HG03045 (cell line): ENCODE measurements at regions not wholly inside any gene's neighbourhood (a gene's known extent, or its start where the extent isn't known, plus 50 kb on each side); places are given as distances from the start of the nearest gene placed in this dataset.
"Not testable (repeated sequence)": the region's sequence is repeated elsewhere in the genome, so short reads cannot be mapped to it uniquely, and the experiment has no call there.

Experiments used
- ATAC-seq: cut with Tn5 transposase; IDR thresholded peaks from one replicate; pipeline ENCODE4 v1.9.1; 2021; ENCODE audit warnings: mild to moderate bottlenecking, moderate library complexity; ENCODE audit not compliant: unreplicated experiment

DNA sequence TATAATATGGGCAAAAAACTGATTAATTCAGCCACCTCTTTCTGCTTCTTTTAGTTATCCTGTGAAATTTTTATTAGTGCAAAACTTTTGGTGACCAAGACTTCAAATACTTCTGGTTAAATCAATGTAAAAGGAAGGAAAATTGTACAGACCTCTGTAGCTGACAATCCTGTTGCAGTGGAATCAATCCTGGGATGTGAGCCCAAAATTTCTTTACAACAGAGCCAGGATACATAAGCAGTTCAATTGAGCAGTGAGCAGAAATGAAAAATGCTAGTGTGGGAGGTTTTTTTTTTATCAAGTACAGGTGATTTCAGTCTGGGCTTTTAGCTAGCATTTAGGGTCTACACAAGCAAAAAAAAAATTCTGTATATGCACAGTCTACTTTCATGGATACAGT, 398.0 kb downstream of the OTOL1 start:
- no peak for ATAC-seq

DNA sequence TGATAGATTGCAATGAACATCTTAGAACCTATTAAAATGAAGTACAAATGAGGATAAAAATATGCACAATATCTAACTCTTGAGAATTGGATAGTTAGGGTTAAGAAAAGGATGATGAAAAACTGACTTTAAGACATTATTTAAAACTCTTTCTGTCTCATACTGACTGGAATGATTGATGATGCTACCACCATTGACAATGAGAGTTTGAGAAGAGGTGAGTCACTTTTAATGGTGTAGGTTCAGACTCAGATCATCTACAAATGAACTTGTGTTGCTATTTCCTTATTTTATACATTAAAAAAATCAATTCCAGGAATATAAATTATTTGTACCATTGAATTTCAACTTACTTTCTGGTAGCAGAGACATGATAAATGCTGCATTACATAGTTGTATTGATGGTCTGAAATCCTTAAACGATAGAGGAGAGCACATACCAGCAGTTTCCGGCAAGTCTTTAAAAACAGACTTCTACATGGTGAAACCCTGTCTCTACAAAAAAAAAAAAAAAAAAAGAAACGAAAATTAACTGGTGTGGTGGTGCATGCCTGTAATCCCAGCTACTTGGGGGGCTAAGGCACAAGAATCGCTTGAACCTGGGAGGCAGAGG, 409.0 kb downstream of the OTOL1 start:
- ATAC-seq: no peak

DNA sequence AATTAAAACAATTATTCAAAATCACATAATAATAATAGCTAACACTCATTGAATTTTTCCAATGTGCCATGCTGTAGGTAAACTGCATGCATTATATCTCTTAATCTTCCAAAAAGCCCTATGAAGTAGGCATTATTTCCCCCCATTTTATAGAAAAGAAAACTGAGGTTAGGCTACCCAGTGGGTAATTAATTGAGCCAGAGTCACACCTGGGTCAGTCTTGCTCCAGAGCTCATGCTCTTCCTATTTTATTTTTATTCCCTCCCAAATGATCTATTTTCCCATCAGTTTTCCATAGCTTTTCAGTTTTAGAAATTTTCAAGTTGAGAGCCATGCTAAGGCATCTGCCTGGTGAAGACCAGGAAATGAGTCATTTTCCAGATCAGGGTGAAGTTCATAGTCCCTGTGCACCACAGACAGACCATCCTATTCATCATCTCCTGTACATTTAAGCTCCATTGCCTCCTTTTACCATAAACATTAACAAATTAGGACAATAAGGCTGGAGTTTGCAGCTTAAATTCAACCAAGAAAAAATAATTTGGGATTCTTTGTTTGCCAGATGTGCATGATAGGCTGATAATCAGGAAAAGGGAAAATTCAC, 417.3 kb downstream of the OTOL1 start:
- ATAC-seq: no peak

DNA sequence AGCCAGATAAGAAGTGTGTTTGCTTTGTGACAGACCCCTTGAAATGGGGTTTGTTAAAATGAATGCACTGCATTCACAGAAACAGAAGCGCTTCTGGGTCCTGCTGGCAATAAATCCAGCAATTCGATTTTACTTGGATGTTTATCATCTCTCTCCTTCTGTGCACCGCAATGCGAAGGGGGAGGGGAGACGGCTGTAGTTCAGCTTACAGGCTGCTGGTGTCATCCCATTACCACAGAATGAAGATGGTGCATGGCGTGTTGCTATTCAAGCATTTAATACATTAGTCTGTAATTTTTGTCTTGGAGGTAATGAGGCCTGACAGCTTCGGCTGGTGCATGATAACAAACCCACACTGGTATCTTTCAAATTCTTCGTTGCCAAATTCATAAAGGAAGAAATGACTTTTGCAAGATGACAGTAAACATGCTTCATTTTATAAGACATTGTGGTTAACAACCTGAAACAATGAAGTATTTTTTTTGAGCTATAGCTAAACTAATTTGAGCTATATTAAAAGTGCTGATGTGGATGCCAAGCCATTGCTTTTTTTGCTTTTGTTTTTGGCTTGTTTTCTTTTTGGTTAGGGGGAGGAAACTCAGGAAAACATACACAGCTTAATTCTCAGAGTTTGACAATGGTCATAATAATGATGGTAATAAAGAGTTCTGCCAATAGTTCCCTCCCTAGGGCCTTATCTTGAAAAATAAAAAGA, 418.3 kb downstream of the OTOL1 start:
- no peak for ATAC-seq

DNA sequence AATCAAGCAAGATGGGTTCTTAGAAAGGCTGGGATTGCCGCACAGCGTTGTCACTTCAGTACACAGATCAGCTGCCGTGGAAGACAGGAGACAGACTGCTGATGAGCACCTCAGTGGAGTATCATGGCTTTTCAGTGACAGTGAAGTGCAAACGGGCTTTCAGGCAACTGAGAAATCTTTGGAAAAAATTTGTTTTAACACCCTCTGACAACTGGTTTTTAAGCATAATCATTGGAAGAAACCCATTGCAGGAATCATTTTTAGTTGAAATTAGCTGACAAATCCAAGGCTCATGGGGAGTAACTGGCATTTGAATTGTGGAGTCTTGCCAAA, 418.8 kb downstream of the OTOL1 start:
- ATAC-seq: no peak

DNA sequence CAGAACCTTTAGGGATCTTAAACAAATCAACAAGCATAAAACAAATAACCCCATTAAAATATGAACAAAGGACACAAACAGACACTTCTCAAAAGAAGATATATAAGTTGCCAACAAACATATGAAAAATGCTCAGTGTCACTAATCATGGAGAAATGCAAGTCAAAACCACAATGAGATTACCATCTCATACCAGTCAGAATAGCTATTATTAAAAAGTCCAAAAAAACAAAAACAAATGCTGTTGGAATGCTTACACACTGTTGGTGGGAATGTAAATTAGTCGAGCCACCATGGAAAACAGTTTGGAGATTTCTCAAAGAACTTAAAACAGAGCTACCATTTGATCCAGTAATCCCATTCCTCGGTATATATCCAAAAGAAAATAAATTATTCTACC, 423.6 kb downstream of the OTOL1 start:
- ATAC-seq: no peak

DNA sequence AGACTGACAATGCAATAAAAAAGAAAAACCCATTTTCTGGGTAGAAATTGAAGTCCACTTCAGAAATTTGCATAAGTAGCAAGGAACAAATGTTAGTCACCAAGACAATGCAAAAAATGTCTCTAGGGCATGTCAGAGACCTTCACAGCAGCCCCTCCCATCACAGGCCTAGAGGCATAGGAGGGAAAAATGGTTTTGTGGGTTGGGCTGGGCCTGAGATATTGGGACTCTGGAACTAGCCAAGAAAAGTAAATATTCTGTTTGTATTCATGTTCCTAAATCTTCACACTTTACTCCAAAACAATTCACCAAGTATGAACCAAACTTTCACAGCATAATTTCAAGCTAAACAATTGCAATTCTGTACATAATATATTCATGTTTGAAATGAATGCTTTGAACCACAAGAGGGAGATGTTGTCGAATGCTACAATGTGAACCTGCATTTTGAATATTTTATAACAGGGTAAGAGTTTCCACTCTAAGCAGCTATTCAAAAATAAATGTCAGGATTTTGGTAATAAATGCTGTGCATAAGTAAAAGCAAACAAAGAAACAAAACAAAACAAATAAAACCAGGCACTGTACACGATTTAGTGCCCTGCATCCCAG, 429.2 kb downstream of the OTOL1 start:
- no peak for ATAC-seq

DNA sequence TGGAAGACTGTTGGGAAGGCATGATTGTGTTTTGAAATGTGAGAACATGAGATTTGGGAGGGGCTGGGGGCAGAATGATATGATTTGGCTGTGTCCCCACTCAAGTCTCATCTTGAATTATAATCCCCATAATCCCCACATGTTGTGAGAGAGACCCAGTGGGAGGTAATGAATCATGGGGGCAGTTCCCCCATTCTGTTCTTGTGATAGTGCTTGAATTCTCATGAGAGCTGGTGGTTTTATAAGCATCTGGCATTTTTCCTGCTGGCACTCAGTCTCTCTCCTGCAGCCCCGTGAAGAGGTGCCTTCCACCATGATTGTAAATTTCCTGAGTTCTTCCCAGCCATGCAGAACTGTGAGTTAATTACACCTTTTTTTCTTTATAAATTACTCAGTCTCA, 430.5 kb downstream of the OTOL1 start:
- ATAC-seq: no peak

DNA sequence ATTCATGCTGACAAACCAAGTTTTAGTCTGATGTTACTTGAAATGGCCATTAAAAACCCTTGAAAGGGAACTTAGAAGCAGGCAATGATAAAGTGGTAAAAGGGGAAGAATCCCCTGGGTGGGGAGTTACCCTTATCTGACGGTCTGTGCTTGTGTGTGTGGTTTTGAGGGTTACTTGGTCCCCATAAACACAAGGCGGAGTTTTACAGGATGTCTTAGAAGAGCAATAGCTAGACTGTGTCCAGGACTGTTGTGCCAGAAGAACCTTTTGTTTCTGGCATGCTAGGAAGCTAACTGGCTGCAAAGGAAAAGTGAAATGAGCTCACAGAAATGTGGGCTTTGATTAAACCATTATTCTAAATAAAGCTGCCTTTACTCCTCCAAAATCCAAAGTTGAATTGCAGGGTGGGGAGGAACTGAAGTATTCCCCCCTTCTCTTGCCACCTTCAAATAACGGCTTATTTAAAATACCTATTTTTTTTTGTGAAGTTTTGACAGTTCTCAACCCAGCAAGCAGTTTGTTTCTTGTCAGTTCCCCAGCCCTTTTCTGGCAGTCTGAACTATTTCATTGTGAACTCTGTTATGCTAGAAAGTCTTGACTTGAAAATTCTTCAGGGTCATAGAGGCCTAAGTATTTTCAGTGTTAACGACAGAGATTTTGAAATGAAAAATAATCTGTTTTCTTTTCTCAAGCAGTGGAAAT, 443.5 kb downstream of the OTOL1 start:
- no peak for ATAC-seq

DNA sequence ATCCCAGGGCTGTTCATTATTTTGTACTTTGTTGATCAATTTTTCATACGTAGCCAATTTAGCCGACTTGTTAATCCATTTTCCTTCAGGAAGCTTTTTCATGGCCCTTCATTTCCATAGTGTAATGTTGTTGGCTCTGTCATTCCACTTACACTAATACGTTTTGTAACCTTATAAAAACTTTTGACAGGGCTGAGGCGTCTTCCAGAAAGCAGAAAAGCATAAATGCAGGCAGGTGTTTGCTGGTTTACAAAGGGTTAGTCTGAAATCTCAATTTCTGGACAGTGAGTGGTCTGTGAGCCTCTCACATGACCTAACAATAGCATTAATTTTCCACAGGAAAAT, 444.0 kb downstream of the OTOL1 start:
- no peak for ATAC-seq

DNA sequence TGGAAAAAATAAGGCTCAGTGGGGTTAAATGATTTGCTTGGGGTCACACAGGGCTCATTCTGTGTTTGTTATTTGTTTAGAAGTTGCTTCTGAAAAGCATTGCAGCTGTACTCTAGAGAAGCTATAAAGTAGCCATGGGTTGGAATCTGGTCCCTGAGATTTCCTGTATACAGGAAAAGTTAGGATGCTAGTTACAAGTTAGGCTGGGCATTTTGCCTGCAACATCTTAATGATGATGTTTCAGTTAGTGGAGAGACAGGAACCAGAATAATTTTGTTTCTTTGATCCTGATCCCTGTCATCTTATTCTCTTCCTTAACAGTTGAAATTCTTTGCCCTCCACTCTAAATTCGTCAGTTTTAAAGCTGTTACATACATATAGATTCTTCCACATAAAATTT, 445.3 kb downstream of the OTOL1 start:
- ATAC-seq: no peak

DNA sequence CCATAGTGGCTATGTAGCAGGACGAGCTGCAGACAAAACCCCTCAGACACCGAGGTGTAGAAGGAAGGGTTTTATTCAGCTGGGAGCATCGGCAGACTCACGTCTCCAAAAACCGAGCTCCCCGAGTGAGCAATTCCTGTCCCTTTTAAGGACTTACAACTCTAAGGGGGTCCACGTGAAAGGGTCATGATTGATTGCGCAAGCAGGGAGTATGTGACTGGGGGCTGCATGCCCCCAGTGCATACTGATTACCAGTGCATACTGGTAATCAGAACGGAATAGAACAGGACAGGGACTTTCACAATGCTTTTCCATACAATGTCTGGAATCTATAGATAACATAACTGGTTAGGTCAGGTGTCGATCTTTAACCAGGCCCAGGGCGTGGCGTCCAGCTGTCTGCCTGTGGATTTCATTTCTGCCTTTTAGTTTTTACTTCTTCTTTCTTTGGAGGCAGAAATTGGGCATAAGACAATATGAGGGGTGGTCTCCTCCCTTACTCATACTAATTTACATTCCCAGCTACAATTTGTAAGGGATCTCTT, 447.3 kb downstream of the OTOL1 start:
- ATAC-seq: not testable (repeated sequence)

DNA sequence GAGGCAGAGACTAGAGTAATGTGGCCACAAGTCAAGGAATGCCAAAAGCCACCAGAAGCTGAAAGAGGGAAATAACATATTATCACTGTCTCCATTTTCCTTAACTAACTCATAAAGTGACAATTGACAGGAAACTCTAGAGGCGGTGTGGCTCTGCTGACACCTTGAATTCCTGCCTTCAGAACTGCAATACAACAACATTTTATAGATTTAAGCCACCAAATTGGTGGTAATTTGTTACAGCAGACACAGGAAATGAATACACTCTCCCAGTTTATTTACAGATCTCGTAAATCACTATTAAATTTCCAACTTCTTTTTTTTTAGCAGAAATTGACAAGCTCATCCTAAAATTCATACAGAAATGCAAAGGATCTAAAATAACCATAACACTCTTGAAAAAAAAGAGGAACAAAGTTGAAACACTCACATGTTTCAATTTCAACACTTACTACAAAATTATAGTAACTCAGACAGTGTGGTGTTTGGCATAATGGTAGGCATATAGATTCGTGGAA, 449.9 kb downstream of the OTOL1 start:
- no peak for ATAC-seq

DNA sequence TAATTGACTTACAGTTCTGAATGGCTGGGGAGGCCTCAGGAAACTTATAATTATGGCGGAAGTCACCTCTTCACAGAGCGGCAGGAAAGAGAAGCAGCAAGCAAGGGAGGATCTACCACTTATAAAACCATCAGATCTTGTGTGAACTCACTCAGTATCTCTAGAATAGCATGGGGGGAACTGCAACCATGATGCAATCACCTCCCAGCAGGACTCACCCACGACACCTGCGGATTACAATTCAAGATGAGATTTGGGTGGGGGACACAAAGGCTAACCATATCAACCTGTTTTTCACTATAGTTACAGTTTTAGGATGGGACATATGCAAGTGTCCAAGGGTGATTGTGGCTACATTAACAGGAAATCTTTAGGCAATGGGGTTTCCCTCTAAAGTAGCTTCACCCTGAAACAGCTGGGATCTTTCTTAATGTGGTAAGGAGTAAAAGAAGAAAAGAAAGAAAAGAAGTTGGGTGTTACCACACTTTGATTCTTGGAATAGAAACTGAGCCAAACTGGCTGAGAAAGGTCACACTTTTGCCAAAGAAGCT, 453.8 kb downstream of the OTOL1 start:
- no peak for ATAC-seq

DNA sequence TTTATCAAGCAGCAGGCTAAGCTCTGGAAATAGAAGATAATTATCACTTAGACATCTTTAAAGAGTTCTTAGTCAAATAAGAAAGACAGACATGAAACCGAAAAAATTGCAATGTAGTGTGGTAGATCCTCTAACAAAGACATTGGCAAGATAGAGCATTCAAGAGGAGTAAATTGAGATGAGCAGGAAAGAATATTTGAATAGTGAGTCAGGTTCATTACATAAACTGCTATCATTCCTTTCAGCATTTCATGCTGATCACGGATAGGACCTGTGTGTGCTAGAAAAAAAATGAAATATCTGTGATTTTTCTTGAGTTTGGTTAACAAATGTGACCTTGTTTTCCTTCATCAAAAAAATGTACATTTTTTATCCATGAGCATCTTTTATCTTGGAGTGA, 460.9 kb downstream of the OTOL1 start:
- ATAC-seq: no peak

DNA sequence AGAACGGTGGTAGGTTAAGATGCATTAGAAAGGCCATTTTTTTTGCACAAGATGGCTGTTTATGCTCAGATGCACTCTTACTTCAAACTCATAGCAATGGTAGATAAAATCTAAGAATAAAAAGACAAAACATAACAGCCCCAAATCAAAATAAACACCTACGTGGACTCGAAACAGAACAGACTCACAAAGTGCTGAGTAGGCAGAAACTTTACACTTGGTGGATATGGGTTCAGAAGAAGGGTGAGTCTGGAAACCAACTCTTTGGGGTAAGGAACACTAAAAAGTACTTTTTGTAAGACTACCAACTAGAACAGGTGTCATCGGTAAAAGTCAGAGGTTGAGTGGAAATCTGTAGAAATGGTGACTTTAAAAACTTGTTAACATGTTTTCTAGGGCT, 468.2 kb downstream of the OTOL1 start:
- ATAC-seq: no peak

DNA sequence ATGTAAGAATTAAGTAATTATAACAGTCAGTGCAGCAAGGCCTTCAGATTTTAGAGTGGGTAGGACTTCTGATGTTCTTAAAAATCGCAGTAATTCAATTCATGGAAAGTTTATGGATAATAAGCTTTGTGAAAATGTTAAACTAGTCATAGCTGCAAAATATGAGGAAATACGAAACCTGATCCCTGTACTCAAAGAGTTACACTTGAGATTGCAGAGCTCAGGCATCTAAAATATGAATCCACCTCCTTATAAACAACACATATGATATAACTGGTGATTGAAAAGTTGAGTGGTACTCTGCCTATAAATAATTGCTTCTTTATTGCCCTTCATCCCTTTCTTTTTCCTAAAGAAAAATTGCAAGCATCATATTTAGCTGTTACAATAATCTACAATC, 473.3 kb downstream of the OTOL1 start:
- ATAC-seq: no peak

DNA sequence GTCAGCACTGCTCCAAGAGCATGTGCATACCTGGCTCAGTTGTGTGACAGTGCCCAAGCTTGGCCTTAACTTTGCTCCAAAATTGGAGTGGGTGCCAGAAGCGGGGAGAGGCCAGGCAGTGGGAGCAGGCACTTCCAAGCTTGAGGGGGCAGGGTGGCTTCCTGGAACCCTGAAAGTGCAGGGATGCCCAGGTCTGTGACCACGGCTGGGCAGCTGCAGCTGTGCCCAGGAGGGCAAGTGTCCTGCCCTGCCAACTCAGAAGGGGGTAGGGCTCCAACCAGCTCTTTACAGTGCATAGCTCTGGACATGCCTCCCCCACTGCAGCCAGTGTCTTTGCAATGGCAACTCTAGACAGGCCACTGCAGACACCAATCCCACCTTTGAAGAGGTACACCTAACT, 478.6 kb downstream of the OTOL1 start:
- no peak for ATAC-seq

DNA sequence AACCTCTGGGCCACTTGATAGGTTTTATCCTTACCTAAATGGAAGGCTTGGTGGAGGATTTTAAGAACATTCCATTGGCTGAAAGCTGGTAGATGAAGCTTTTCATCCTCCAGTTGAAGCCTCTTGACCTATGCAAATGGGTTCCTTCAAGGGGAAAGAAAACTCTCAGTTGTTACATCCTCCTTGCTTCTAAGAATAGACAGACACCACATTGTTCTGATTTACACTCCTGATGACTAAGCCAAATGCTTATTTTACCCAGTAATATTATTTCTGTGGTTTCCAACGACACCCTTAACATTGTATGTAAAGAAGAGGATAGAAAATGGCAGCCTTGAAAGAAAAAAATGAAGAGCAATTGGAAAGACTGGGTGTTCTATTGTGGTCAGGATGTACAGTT, 480.5 kb downstream of the OTOL1 start:
- ATAC-seq: no peak

DNA sequence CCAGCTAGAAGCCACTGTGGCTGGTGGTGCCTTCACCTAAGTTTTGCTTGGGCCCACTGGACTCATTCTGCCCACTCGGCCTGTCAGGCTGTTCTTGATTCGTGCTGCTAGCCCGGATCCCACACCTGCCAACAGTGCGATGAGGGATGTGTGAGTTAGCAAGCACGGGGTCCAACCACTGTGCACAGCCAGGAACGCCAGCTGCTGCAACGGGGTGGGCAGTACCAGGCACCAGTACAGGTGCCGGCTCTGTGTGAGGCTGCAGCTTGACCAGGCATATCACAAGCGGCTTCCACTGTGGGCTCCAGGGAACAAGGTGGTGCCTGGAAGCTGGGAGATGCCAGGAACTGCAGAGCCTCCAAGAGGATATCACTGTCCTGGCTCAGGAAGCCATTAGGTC, 481.2 kb downstream of the OTOL1 start:
- no peak for ATAC-seq

DNA sequence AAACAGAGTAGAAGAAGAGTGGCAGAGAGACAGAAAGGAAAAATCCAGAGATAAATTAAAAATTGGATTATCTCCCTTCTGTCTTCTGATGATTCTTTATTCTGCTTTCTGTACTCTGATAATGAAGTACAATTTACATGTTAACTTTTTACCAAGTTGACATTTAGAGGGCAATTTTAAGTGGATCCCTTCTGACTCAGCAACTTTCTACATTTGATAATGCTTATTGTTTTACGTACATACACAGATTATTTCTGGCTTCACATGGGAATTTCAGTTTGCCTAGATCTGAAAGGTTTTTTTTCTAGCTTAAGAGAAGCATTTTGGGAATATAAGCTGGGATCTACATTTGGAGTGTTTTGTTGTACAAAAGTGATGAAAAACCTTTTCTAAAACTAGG, 491.3 kb downstream of the OTOL1 start:
- ATAC-seq: no peak
